ENCODE measurements at regions not wholly inside any gene's neighbourhood (a gene's known extent, or its start where the extent isn't known, plus 50 kb on each side); places are given as distances from the start of the nearest gene placed in this dataset.

DNA sequence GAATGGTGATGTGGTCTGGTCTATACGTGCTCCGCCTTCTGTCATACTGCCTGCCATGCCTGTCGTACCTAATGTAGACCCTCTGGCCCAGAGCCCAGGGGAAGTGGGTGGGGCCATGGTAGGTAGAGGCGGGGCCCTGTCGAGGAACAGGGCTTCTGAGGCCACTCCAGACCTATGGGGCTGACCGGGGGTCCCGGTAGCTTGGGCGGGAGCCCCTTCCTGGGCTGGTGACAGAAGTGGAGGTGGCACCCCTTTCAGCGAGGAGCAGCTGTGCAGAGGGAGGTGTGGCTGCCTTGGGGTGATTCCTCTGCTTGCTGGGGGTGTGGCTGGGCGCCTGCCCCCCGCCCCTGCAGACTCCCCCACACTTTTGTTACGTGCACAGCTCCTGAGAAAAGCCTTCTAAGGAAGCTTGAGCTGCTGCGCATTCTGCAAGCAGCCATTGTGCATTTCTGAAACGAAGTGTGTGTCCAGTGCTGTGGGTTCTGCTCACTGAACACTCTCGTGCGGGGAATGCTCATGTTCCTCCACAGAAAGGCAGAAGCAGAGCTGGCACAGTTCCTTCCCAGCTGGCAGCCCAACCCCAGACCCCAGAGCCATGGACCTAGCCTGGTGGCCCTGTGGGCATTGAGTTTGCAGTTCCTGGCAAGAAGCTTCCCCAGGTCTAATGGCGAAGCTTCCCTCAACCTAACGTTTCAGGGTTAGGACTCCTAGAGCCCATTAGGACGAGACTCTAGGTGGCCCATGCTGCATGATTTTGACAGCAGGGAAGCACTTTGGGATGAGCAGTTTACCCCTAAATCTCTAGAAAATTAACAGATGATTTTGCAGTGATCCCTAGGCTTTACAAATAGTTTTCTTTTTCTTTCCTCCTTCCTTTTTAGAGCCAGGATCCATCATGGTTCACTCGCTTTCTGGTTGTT is 72.7 kb upstream of the HGFAC start:
- TF ChIP-seq CTCF (IDR thresholded peaks at IDR 0.05; ENCODE audit: low read length) = no peak
- TF ChIP-seq EZH2phosphoT487 (IDR thresholded peaks at IDR 0.05; ENCODE audit: low read length) = no peak
- no peak for TF ChIP-seq EZH2 (optimal IDR thresholded peaks at IDR 0.05; ENCODE audit: low read depth, low read length)
